Left ventricle myocardium inferior (tissue), 1 donor: ENCODE measurements at regions not wholly inside any gene's neighbourhood (a gene's known extent, or its start where the extent isn't known, plus 50 kb on each side); places are given as distances from the start of the nearest gene placed in this dataset.
"Not testable (repeated sequence)": the region's sequence is repeated elsewhere in the genome, so short reads cannot be mapped to it uniquely, and the experiment has no call there.

Experiments
- DNase-seq: peaks from one replicate; pipeline ENCODE4 v3.0.0-alpha.2; 2020
- H3K27ac ChIP-seq: fragments of 200-600 bp; replicated peaks from 2 replicates; pipeline ENCODE4 v1.8.0; 2021
- H3K27me3 ChIP-seq: fragments of 200-600 bp; 2 replicates; pipeline ENCODE4 v1.8.0; 2021; ENCODE audit warnings: low read depth
- H3K36me3 ChIP-seq: fragments of 200-600 bp; 2 replicates; pipeline ENCODE4 v1.8.0; 2021
- H3K4me1 ChIP-seq: fragments of 200-600 bp; 2 replicates; pipeline ENCODE4 v1.8.0; 2021
- H3K4me3 ChIP-seq: fragments of 200-600 bp; 2 replicates; pipeline ENCODE4 v1.8.0; 2021; ENCODE audit warnings: mild to moderate bottlenecking, moderate library complexity
- H3K9me3 ChIP-seq: fragments of 200-600 bp; replicated peaks from 2 replicates; pipeline ENCODE4 v1.8.0; 2021
- CTCF ChIP-seq: fragments of 200-600 bp; IDR thresholded peaks from 2 replicates; pipeline ENCODE4 v1.8.0; 2021; ENCODE audit warnings: antibody characterized with exemption, mild to moderate bottlenecking, borderline replicate concordance
- intact Hi-C: fragments of 100-400 bp; cut with micrococcal nuclease; formaldehyde crosslinking; loops from one replicate; pipeline ENCODE4 v1.11.0; 2022
- donor health status: DM: no; HTN: yes; CAD: no; lungs with severe emphysema.

DNA sequence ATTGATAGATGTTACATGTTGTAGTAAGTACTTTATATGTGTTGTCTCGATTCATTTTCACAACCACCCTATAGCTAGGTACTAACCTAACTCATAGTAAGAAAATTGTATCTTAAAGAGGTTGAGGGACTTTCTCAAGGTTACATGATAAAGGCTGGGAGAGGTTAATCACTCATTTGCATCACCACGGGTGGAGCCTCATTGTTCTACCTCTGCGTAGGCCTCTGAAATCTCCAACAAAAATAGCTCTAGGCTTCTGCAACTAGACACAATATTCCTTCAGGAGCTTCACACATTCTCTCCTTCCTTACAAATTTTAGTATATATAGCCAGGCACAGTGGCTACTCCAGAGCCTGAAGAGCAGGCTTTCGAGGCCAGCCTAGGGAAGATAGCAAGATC, 408.9 kb upstream of the ANO5 start:
- intact Hi-C loops, result no loop called here
- H3K36me3 ChIP-seq, result no peaks in the 10 kb centered on the region
- H3K27ac ChIP-seq, result no peak overlapping the region
- no peaks in the 10 kb centered on the region for H3K27me3 ChIP-seq
- no peak for DNase-seq
- peaks cover 3% of the 10 kb centered on the region for H3K9me3 ChIP-seq
- no peak overlapping the region for H3K4me3 ChIP-seq
- no peaks in the 10 kb centered on the region for H3K4me1 ChIP-seq
- TF ChIP-seq CTCF, result no peak

- no peak for DNase-seq
- Histone ChIP-seq H3K36me3 (no peaks in the 10 kb centered on the region), H3K9me3 (peaks cover 17% of the 10 kb centered on the region), H3K27me3 (no peaks in the 10 kb centered on the region), H3K27ac (no peak overlapping the region), H3K4me1 (no peaks in the 10 kb centered on the region), H3K4me3 (no peak overlapping the region)
- no peak for TF ChIP-seq CTCF
- intact Hi-C loops, result no loop called here
Measured at GRCh38 chr11:21785351-21785750, 407.5 kb upstream of the ANO5 start.

- no peaks in the 10 kb centered on the region for H3K27me3 ChIP-seq
- DNase-seq, result no peak
- H3K36me3 ChIP-seq, result no peaks in the 10 kb centered on the region
- peaks cover 19% of the 10 kb centered on the region for H3K9me3 ChIP-seq
- no peak for TF ChIP-seq CTCF
- no peak overlapping the region for H3K4me3 ChIP-seq
- H3K27ac ChIP-seq, result no peak overlapping the region
- H3K4me1 ChIP-seq, result no peaks in the 10 kb centered on the region
- intact Hi-C loops, result no loop called here
Measured at GRCh38 chr11:21794306-21794705, 398.6 kb upstream of the ANO5 start.

GRCh38 chr11:21798216-21798615, 394.7 kb upstream of the ANO5 start:
- Histone ChIP-seq H3K27me3 (no peaks in the 10 kb centered on the region), H3K4me1 (no peaks in the 10 kb centered on the region), H3K27ac (no peak overlapping the region), H3K4me3 (no peak overlapping the region), H3K36me3 (no peaks in the 10 kb centered on the region), H3K9me3 (no peaks in the 10 kb centered on the region)
- DNase-seq, result no peak
- intact Hi-C loops, result no loop called here
- no peak for TF ChIP-seq CTCF

GRCh38 chr11:21804523-21804922, 388.4 kb upstream of the ANO5 start:
- H3K4me3 ChIP-seq, H3K4me1 ChIP-seq, intact Hi-C loops, H3K27me3 ChIP-seq, H3K27ac ChIP-seq, DNase-seq, H3K36me3 ChIP-seq: not testable (repeated sequence)
- H3K9me3 ChIP-seq, result peaks cover 14% of the 10 kb centered on the region

- no peaks in the 10 kb centered on the region for H3K4me1 ChIP-seq
- H3K4me3 ChIP-seq, result no peak overlapping the region
- intact Hi-C loops, result no loop called here
- no peak overlapping the region for H3K27ac ChIP-seq
- H3K9me3 ChIP-seq, result peaks cover 14% of the 10 kb centered on the region
- no peaks in the 10 kb centered on the region for H3K27me3 ChIP-seq
- no peaks in the 10 kb centered on the region for H3K36me3 ChIP-seq
- DNase-seq, result no peak
- no peak for TF ChIP-seq CTCF
Measured at GRCh38 chr11:21806508-21806907, 386.4 kb upstream of the ANO5 start.
